Body of pancreas (tissue), 4 donors: ENCODE measurements at regions not wholly inside any gene's neighbourhood (a gene's known extent, or its start where the extent isn't known, plus 50 kb on each side); places are given as distances from the start of the nearest gene placed in this dataset.

ENCODE experiments used
- CTCF ChIP-seq, 7 experiments: fragments of 450-650 bp in 4 of 7; fragments of 200-600 bp in 3 of 7; sonication (generic) in 3 of 7; IDR thresholded peaks; one replicate each; pipeline ENCODE4 v1.5.1; 2016 to 2019; ENCODE audit warnings: antibody characterized with exemption in 7 of 7
- POLR2A ChIP-seq, 3 donors: fragments of 450-650 bp; IDR thresholded peaks; one replicate each; pipeline ENCODE4 v1.6.1; 2016; ENCODE audit warnings: antibody characterized with exemption in 3 of 3, mild to moderate bottlenecking in 2 of 3

- no peak for TF ChIP-seq POLR2A (IDR thresholded peaks at IDR 0.05)
- no peak for TF ChIP-seq CTCF (IDR thresholded peaks at IDR 0.05)
Measured at GRCh38 chr3:26091626-26092025, 301.7 kb downstream of the OXSM start.
